Hematopoietic multipotent progenitor cell treated with erythropoietin and hydrocortisone succinate and interleukin-3 and kit ligand, for 17 days (in vitro differentiated cells): ENCODE measurements at regions not wholly inside any gene's neighbourhood (a gene's known extent, or its start where the extent isn't known, plus 50 kb on each side); places are given as distances from the start of the nearest gene placed in this dataset.
"Not testable (repeated sequence)": the region's sequence is repeated elsewhere in the genome, so short reads cannot be mapped to it uniquely, and the experiment has no call there.

Source experiments
- DNase-seq: peaks from one replicate; pipeline ENCODE4 v3.0.0-alpha.2; 2015; ENCODE audit warnings: low spot score

GRCh38 chr2:128414946-128415778 is 96.5 kb upstream of the HS6ST1 start:
- no peak for DNase-seq

- no peak for DNase-seq
Observed at GRCh38 chr2:128415779-128416061, 97.1 kb upstream of the HS6ST1 start.

- DNase-seq: no peak
Observed at GRCh38 chr2:128416109-128416785, 97.6 kb upstream of the HS6ST1 start.

- no peak for DNase-seq
Observed at GRCh38 chr2:128416806-128417205, 98.1 kb upstream of the HS6ST1 start.

GRCh38 chr2:128417264-128417663 is 98.6 kb upstream of the HS6ST1 start:
- not testable (repeated sequence) for DNase-seq

- no peak for DNase-seq
Observed at GRCh38 chr2:128420131-128420530, 101.5 kb upstream of the HS6ST1 start.

- no peak for DNase-seq
Observed at GRCh38 chr2:128420776-128421175, 102.1 kb upstream of the HS6ST1 start.

GRCh38 chr2:128421286-128421685 is 102.6 kb upstream of the HS6ST1 start:
- DNase-seq: no peak

GRCh38 chr2:128421861-128422311 is 103.2 kb upstream of the HS6ST1 start:
- DNase-seq: no peak

- no peak for DNase-seq
Observed at GRCh38 chr2:128422571-128422970, 103.9 kb upstream of the HS6ST1 start.

- no peak for DNase-seq
Observed at GRCh38 chr2:128423788-128424165, 105.1 kb upstream of the HS6ST1 start.

GRCh38 chr2:128424406-128425171 is 105.9 kb upstream of the HS6ST1 start:
- DNase-seq: no peak

GRCh38 chr2:128425216-128425615 is 106.5 kb upstream of the HS6ST1 start:
- no peak for DNase-seq

GRCh38 chr2:128425731-128426620 is 107.3 kb upstream of the HS6ST1 start:
- no peak for DNase-seq

GRCh38 chr2:128427413-128427755 is 108.7 kb upstream of the HS6ST1 start:
- DNase-seq: no peak

- DNase-seq: no peak
Observed at GRCh38 chr2:128428415-128428814, 109.7 kb upstream of the HS6ST1 start.

GRCh38 chr2:128432423-128432822 is 113.8 kb upstream of the HS6ST1 start:
- no peak for DNase-seq

GRCh38 chr2:128433911-128434550 is 115.4 kb upstream of the HS6ST1 start:
- DNase-seq: no peak

GRCh38 chr2:128435576-128436478 is 117.2 kb upstream of the HS6ST1 start:
- no peak for DNase-seq

GRCh38 chr2:128436479-128437203 is 118.0 kb upstream of the HS6ST1 start:
- DNase-seq: no peak
